ENCODE measurements at regions not wholly inside any gene's neighbourhood (a gene's known extent, or its start where the extent isn't known, plus 50 kb on each side); places are given as distances from the start of the nearest gene placed in this dataset.

- no peak for TF ChIP-seq POLR2A (IDR thresholded peaks at IDR 0.05)
- no peak for TF ChIP-seq CTCF (IDR thresholded peaks at IDR 0.05)
- TF ChIP-seq POLR2AphosphoS5 (IDR thresholded peaks at IDR 0.05), result no peak
- TF ChIP-seq EP300 (IDR thresholded peaks at IDR 0.05; ENCODE audit: low read depth), result no peak
Measured at GRCh38 chr6:23477586-23477985, 648.4 kb upstream of the NRSN1 start.

All from transverse colon (tissue), 4 donors.